SK-N-SH treated with all-trans-retinoic acid at 6 μM for 48 hours (cell line): ENCODE measurements at regions not wholly inside any gene's neighbourhood (a gene's known extent, or its start where the extent isn't known, plus 50 kb on each side); places are given as distances from the start of the nearest gene placed in this dataset.

ENCODE experiments used
- ATAC-seq: fragments of 200-7000 bp; cut with Tn5 transposase; 3 replicates; pipeline ENCODE4 v1.9.1; 2020; ENCODE audit warnings: mild to moderate bottlenecking, moderate library complexity
- BACH2 ChIP-seq: fragments of 250-450 bp; sonication (Bioruptor Pico); IDR thresholded peaks from 2 replicates; pipeline ENCODE4 v1.9.0; 2021; ENCODE audit warnings: mild to moderate bottlenecking, borderline replicate concordance
- CSDC2 ChIP-seq: fragments of 250-450 bp; sonication (Bioruptor Pico); IDR thresholded peaks from 2 replicates; pipeline ENCODE4 v1.5.0; 2020; ENCODE audit warnings: mild to moderate bottlenecking, moderate library complexity
- ESRRG ChIP-seq: fragments of 250-450 bp; sonication (Bioruptor Pico); IDR thresholded peaks from 2 replicates; pipeline ENCODE4 v1.6.1; 2021; ENCODE audit warnings: mild to moderate bottlenecking
- ISL1 ChIP-seq: fragments of 250-450 bp; sonication (Bioruptor Pico); IDR thresholded peaks from 2 replicates; pipeline ENCODE4 v2.1.2; 2022; ENCODE audit warnings: mild to moderate bottlenecking, moderate library complexity
- OSR1 ChIP-seq: fragments of 250-450 bp; sonication (Bioruptor Pico); IDR thresholded peaks from 2 replicates; pipeline ENCODE4 v1.8.0; 2022; ENCODE audit warnings: moderate library complexity, mild to moderate bottlenecking, inconsistent platforms
- PPARA ChIP-seq: fragments of 250-450 bp; sonication (Bioruptor Pico); IDR thresholded peaks from 2 replicates; pipeline ENCODE4 v1.5.0; 2020; ENCODE audit warnings: mild to moderate bottlenecking, borderline replicate concordance
- RARB ChIP-seq: fragments of 250-450 bp; sonication (Bioruptor Pico); IDR thresholded peaks from 2 replicates; pipeline ENCODE4 v1.8.0; 2021; ENCODE audit warnings: mild to moderate bottlenecking, moderate library complexity
- SNAI2 ChIP-seq: fragments of 250-450 bp; sonication (Bioruptor Pico); IDR thresholded peaks from 2 replicates; pipeline ENCODE4 v1.5.0; 2020; ENCODE audit warnings: mild to moderate bottlenecking, moderate library complexity
- TCF4 ChIP-seq: fragments of 250-450 bp; sonication (Bioruptor Pico); IDR thresholded peaks from 2 replicates; pipeline ENCODE4 v1.8.0; 2021; ENCODE audit warnings: mild to moderate bottlenecking, moderate library complexity, borderline replicate concordance
- TOX ChIP-seq: fragments of 250-450 bp; sonication (Bioruptor Pico); IDR thresholded peaks from 2 replicates; pipeline ENCODE4 v1.8.0; 2021; ENCODE audit warnings: mild to moderate bottlenecking, moderate library complexity, borderline replicate concordance
- ZC3H10 ChIP-seq: fragments of 250-450 bp; sonication (Bioruptor Pico); IDR thresholded peaks from 2 replicates; pipeline ENCODE4 v1.5.1; 2021; ENCODE audit warnings: mild to moderate bottlenecking, moderate library complexity
- ZFP3 ChIP-seq: fragments of 250-450 bp; sonication (Bioruptor Pico); IDR thresholded peaks from 2 replicates; pipeline ENCODE4 v1.5.0; 2020; ENCODE audit warnings: mild to moderate bottlenecking, moderate library complexity
- ZFP30 ChIP-seq: fragments of 450-650 bp; formaldehyde crosslinking; IDR thresholded peaks from 2 replicates; pipeline ENCODE4 v1.5.0; 2022; ENCODE audit warnings: mild to moderate bottlenecking, moderate library complexity
- ZNF565 ChIP-seq: fragments of 450-650 bp; formaldehyde crosslinking; conservative IDR thresholded peaks from 2 replicates; pipeline ENCODE4 v1.5.0; 2020; ENCODE audit warnings: low read depth, mild to moderate bottlenecking, moderate library complexity
- ZNF70 ChIP-seq: fragments of 450-650 bp; formaldehyde crosslinking; IDR thresholded peaks from 2 replicates; pipeline ENCODE4 v1.5.0; 2020; ENCODE audit warnings: mild to moderate bottlenecking, moderate library complexity
- ZNF8 ChIP-seq: fragments of 450-650 bp; formaldehyde crosslinking; IDR thresholded peaks from 2 replicates; pipeline ENCODE4 v1.5.0; 2020; ENCODE audit warnings: mild to moderate bottlenecking, moderate library complexity
- TF ChIP-seq, protein P1 (sequence below): fragments of 250-450 bp; sonication (Bioruptor Pico); IDR thresholded peaks from 2 replicates; pipeline ENCODE4 v1.8.0; 2020; ENCODE audit warnings: mild to moderate bottlenecking, moderate library complexity, borderline replicate concordance
- TF ChIP-seq, protein P2 (sequence below): fragments of 250-450 bp; sonication (Bioruptor Pico); IDR thresholded peaks from 2 replicates; pipeline ENCODE4 v1.5.1; 2020; ENCODE audit warnings: low read depth, mild to moderate bottlenecking, moderate library complexity
- TF ChIP-seq, protein P3 (sequence below): fragments of 250-450 bp; sonication (Bioruptor Pico); IDR thresholded peaks from 2 replicates; pipeline ENCODE4 v1.5.0; 2020; ENCODE audit warnings: mild to moderate bottlenecking, moderate library complexity
- TF ChIP-seq, protein P4 (sequence below): fragments of 250-450 bp; sonication (Bioruptor Pico); IDR thresholded peaks from 2 replicates; pipeline ENCODE4 v1.5.1; 2021; ENCODE audit warnings: mild to moderate bottlenecking, moderate library complexity
- TF ChIP-seq, protein P5 (sequence below): fragments of 250-450 bp; sonication (Bioruptor Pico); IDR thresholded peaks from 2 replicates; pipeline ENCODE4 v1.8.0; 2021; ENCODE audit warnings: low read depth, mild to moderate bottlenecking, moderate library complexity, borderline replicate concordance

DNA sequence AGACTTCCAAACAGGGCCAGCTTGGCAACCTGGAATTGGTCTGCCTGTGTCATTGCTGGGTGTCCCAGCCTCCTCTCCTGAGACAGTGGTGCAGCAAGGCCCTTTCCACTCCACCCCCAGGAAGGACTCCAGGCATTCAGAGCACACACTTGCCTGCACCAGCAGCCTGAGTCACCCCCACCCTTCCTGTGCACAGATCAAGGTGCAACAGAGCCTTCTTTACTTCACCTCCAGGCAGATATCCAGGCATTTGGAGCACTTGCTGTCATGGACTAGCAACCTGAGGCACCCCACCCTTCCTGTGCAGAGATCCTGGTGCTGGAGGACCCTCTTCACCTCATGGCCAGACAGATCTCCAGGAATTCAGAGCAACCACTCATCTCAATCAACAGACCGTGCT, 135.8 kb downstream of the GASK1B start:
- ATAC-seq, result no peak
- no peak for TF ChIP-seq ZC3H10 (CRISPR knock-in tag)
- TF ChIP-seq ZFP30 (CRISPR knock-in tag), result no peak
- TF ChIP-seq, protein P1, sequence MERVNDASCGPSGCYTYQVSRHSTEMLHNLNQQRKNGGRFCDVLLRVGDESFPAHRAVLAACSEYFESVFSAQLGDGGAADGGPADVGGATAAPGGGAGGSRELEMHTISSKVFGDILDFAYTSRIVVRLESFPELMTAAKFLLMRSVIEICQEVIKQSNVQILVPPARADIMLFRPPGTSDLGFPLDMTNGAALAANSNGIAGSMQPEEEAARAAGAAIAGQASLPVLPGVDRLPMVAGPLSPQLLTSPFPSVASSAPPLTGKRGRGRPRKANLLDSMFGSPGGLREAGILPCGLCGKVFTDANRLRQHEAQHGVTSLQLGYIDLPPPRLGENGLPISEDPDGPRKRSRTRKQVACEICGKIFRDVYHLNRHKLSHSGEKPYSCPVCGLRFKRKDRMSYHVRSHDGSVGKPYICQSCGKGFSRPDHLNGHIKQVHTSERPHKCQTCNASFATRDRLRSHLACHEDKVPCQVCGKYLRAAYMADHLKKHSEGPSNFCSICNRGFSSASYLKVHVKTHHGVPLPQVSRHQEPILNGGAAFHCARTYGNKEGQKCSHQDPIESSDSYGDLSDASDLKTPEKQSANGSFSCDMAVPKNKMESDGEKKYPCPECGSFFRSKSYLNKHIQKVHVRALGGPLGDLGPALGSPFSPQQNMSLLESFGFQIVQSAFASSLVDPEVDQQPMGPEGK, result no peak
- no peak for TF ChIP-seq RARB (CRISPR knock-in tag)
- no peak for TF ChIP-seq PPARA (CRISPR knock-in tag)
- no peak for TF ChIP-seq ESRRG
- TF ChIP-seq, protein P2, sequence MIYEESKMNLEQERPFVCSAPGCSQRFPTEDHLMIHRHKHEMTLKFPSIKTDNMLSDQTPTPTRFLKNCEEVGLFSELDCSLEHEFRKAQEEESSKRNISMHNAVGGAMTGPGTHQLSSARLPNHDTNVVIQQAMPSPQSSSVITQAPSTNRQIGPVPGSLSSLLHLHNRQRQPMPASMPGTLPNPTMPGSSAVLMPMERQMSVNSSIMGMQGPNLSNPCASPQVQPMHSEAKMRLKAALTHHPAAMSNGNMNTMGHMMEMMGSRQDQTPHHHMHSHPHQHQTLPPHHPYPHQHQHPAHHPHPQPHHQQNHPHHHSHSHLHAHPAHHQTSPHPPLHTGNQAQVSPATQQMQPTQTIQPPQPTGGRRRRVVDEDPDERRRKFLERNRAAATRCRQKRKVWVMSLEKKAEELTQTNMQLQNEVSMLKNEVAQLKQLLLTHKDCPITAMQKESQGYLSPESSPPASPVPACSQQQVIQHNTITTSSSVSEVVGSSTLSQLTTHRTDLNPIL (CRISPR knock-in tag), result no peak

DNA sequence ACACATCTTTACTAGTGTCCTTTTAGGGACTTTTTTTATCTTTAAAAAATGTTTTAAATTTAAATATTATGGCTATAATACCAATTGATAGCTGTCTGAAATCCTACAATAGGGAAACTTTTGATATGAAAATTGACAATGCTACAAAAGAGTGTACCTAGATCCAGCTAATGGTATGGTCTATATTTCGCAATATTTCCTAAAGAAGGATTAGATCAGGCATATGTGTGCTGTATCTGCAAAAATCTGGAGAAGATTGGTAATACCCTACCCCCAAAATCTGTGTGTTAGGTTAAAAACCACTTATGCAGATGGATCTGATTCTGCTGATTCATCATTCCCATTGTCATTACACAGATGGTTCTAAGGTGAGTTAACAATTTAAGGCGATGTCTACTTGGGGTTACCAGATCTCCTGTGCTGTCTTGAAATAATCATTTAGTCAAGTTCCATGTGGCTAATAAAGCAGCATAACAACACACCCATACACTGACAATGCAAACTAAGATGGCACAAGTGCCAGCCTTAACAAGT, 137.1 kb downstream of the GASK1B start:
- TF ChIP-seq ZC3H10 (CRISPR knock-in tag), result no peak
- TF ChIP-seq, protein P3, sequence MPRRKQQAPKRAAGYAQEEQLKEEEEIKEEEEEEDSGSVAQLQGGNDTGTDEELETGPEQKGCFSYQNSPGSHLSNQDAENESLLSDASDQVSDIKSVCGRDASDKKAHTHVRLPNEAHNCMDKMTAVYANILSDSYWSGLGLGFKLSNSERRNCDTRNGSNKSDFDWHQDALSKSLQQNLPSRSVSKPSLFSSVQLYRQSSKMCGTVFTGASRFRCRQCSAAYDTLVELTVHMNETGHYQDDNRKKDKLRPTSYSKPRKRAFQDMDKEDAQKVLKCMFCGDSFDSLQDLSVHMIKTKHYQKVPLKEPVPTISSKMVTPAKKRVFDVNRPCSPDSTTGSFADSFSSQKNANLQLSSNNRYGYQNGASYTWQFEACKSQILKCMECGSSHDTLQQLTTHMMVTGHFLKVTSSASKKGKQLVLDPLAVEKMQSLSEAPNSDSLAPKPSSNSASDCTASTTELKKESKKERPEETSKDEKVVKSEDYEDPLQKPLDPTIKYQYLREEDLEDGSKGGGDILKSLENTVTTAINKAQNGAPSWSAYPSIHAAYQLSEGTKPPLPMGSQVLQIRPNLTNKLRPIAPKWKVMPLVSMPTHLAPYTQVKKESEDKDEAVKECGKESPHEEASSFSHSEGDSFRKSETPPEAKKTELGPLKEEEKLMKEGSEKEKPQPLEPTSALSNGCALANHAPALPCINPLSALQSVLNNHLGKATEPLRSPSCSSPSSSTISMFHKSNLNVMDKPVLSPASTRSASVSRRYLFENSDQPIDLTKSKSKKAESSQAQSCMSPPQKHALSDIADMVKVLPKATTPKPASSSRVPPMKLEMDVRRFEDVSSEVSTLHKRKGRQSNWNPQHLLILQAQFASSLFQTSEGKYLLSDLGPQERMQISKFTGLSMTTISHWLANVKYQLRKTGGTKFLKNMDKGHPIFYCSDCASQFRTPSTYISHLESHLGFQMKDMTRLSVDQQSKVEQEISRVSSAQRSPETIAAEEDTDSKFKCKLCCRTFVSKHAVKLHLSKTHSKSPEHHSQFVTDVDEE (CRISPR knock-in tag), result no peak
- no peak for TF ChIP-seq ZNF565
- no peak for TF ChIP-seq ZFP3
- TF ChIP-seq CSDC2 (CRISPR knock-in tag), result no peak
- TF ChIP-seq, protein P2 (CRISPR knock-in tag), result no peak
- TF ChIP-seq SNAI2 (CRISPR knock-in tag), result no peak
- no peak for TF ChIP-seq OSR1 (CRISPR knock-in tag)
- TF ChIP-seq BACH2 (CRISPR knock-in tag), result no peak
- TF ChIP-seq, protein P4, sequence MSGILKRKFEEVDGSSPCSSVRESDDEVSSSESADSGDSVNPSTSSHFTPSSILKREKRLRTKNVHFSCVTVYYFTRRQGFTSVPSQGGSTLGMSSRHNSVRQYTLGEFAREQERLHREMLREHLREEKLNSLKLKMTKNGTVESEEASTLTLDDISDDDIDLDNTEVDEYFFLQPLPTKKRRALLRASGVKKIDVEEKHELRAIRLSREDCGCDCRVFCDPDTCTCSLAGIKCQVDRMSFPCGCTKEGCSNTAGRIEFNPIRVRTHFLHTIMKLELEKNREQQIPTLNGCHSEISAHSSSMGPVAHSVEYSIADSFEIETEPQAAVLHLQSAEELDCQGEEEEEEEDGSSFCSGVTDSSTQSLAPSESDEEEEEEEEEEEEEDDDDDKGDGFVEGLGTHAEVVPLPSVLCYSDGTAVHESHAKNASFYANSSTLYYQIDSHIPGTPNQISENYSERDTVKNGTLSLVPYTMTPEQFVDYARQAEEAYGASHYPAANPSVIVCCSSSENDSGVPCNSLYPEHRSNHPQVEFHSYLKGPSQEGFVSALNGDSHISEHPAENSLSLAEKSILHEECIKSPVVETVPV (CRISPR knock-in tag), result no peak
- TF ChIP-seq PPARA (CRISPR knock-in tag), result no peak
- TF ChIP-seq, protein P5, sequence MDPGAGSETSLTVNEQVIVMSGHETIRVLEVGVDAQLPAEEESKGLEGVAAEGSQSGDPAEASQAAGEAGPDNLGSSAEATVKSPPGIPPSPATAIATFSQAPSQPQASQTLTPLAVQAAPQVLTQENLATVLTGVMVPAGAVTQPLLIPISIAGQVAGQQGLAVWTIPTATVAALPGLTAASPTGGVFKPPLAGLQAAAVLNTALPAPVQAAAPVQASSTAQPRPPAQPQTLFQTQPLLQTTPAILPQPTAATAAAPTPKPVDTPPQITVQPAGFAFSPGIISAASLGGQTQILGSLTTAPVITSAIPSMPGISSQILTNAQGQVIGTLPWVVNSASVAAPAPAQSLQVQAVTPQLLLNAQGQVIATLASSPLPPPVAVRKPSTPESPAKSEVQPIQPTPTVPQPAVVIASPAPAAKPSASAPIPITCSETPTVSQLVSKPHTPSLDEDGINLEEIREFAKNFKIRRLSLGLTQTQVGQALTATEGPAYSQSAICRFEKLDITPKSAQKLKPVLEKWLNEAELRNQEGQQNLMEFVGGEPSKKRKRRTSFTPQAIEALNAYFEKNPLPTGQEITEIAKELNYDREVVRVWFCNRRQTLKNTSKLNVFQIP (CRISPR knock-in tag), result no peak
- TF ChIP-seq, protein P1, result no peak
- TF ChIP-seq ZNF70 (CRISPR knock-in tag), result no peak
- TF ChIP-seq TOX (CRISPR knock-in tag), result no peak
- TF ChIP-seq RARB (CRISPR knock-in tag), result no peak
- no peak for TF ChIP-seq ISL1 (CRISPR knock-in tag)
- no peak for TF ChIP-seq TCF4 (CRISPR knock-in tag)
- TF ChIP-seq ESRRG, result no peak
- TF ChIP-seq ZNF8 (CRISPR knock-in tag), result no peak
- no peak for ATAC-seq
